ENCODE measurements at regions not wholly inside any gene's neighbourhood (a gene's known extent, or its start where the extent isn't known, plus 50 kb on each side); places are given as distances from the start of the nearest gene placed in this dataset.

GRCh38 chr13:59119475-59119874 is 1044.3 kb downstream of the DIAPH3 start:
- H3F3A ChIP-seq (replicated peaks; ENCODE audit: low read depth): no peaks in the 10 kb centered on the region
- ATAC-seq (no peak), DNase-seq (ENCODE audit: low spot score) (no peak)
- H3K4me1 ChIP-seq (ENCODE audit: insufficient read depth): no peaks in the 10 kb centered on the region
- no peak overlapping the region for H3K27ac Mint-ChIP-seq
- no peak overlapping the region for H3K27ac ChIP-seq (ENCODE audit: low read depth)
- TF ChIP-seq CREB1 (CRISPR knock-in tag; IDR thresholded peaks at IDR 0.05; ENCODE audit: low read depth) (no peak), ZNF462 (CRISPR knock-in tag; IDR thresholded peaks at IDR 0.05) (no peak), STAT1 (IDR thresholded peaks at IDR 0.05; ENCODE audit: unreplicated experiment) (no peak), ETS1 (IDR thresholded peaks at IDR 0.05) (no peak), EZH2phosphoT487 (IDR thresholded peaks at IDR 0.05; ENCODE audit: unreplicated experiment) (no peak), JUNB (IDR thresholded peaks at IDR 0.05; ENCODE audit: unreplicated experiment) (no peak), EZH2 (IDR thresholded peaks at IDR 0.05; ENCODE audit: low read depth, unreplicated experiment) (no peak), ZNF114 (CRISPR knock-in tag; IDR thresholded peaks at IDR 0.05) (no peak), ZNF331 (CRISPR knock-in tag; IDR thresholded peaks at IDR 0.05; ENCODE audit: low read depth) (no peak), REST (IDR thresholded peaks at IDR 0.05; ENCODE audit: unreplicated experiment) (no peak), CTCF (conservative IDR thresholded peaks at IDR 0.05; ENCODE audit: low read depth in 2 of 2) (no peak)
- peak overlapping the region; percentile 83; the same call in 1 of the 2 replicates for H2AFZ ChIP-seq
- H3K27me3 Mint-ChIP-seq (ENCODE audit: insufficient read depth, low read depth, poor library complexity): no peaks in the 10 kb centered on the region
- peaks cover 3% of the 10 kb centered on the region; the same call in 1 of the 3 replicates for H3K4me1 Mint-ChIP-seq
- H4K20me1 ChIP-seq (replicated peaks; ENCODE audit: insufficient read depth): no peaks in the 10 kb centered on the region
- no peaks in the 10 kb centered on the region for H3K36me3 Mint-ChIP-seq (ENCODE audit: low read depth)
- H3K9me2 ChIP-seq (ENCODE audit: insufficient read depth): no peaks in the 10 kb centered on the region
- no peak overlapping the region for H3K4me3 ChIP-seq
- H3K9me3 Mint-ChIP-seq: no peaks in the 10 kb centered on the region
- no peaks in the 10 kb centered on the region for H3K36me3 ChIP-seq (ENCODE audit: insufficient read depth)
- no peaks in the 10 kb centered on the region for H3K79me2 ChIP-seq (replicated peaks; ENCODE audit: insufficient read depth)
- no peaks in the 10 kb centered on the region for H3K27me3 ChIP-seq (ENCODE audit: insufficient read depth)
- H3K4me2 ChIP-seq: no peak overlapping the region
- no peak overlapping the region for H3K4me3 Mint-ChIP-seq

Measured in GM23338 (cell line).